ENCODE measurements at regions not wholly inside any gene's neighbourhood (a gene's known extent, or its start where the extent isn't known, plus 50 kb on each side); places are given as distances from the start of the nearest gene placed in this dataset.
"Not testable (repeated sequence)": the region's sequence is repeated elsewhere in the genome, so short reads cannot be mapped to it uniquely, and the experiment has no call there.

DNA sequence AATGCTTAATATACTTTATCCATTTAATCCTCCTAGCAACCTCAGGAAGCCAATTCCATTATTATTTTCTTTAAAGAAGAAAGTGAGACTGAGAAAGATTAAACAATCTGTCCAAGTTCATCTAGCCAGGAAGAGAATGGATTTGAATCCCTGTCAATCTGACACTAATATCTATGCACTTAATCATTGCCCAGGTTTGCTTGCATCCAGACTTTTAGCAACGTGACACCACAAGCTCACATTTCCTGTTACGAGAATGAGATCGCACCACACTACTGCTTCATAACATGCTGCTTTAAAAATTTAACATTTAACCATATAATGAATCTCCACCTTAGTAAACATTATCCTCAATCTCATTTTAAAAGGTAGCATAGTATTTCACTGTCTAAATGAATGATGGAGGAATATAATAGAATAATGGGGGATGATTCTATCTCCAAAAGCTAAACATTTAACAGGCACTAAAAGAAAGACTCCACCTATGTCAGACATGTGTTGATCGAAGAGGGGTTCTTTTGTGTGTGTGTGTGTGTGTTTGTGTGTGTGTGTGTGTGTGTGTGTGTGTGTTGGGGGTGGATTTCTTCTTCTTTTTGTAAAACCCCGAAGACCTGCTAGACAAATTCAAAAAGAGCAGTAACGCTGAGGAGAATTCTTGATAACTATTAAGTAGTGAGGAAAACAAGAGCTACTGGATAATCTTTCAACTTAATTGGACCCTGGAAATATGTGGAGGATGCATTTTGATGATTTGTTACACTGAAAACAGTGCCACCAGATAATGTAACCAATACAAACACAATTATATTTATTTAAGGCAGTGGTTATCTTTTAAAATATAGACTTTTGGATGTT is 138.7 kb upstream of the NR3C1 start:
- Histone ChIP-seq H3K9me3 (ENCODE audit: low read length) (no peaks in the 10 kb centered on the region), H3K4me3 (ENCODE audit: low read length) (no peak overlapping the region), H3K4me1 (ENCODE audit: insufficient read depth, low read length) (no peaks in the 10 kb centered on the region), H2AFZ (ENCODE audit: low read depth, low read length) (no peak overlapping the region), H3K36me3 (ENCODE audit: insufficient read depth, low read length) (no peaks in the 10 kb centered on the region), H3K27me3 (ENCODE audit: insufficient read depth, low read length) (no peaks in the 10 kb centered on the region)

- Histone ChIP-seq H3K4me1 (ENCODE audit: insufficient read depth, low read length) (no peaks in the 10 kb centered on the region), H3K4me3 (ENCODE audit: low read length) (no peak overlapping the region), H3K36me3 (ENCODE audit: insufficient read depth, low read length) (no peaks in the 10 kb centered on the region), H2AFZ (ENCODE audit: low read depth, low read length) (no peak overlapping the region), H3K27me3 (ENCODE audit: insufficient read depth, low read length) (no peaks in the 10 kb centered on the region), H3K9me3 (ENCODE audit: low read length) (no peaks in the 10 kb centered on the region)
Observed at GRCh38 chr5:143539742-143540141, 136.3 kb upstream of the NR3C1 start.

DNA sequence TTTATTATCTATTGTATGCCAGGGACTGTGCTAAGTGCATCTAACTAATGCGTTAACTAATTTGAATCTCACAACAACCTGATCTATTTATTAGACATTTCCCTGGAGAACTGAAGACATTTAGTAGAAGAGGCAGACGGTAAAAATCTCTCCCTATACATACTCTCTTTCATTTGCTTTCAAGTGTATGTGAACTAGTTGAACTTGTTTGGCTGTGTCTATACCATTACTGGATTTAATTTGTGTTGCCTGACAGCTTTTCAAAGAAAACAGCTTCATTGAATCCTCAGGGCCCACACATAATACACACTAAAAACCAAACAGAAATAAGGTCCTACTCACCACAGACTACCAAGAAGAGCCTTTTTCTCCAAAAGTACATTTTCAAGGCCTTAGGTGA is 133.6 kb upstream of the NR3C1 start:
- no peaks in the 10 kb centered on the region for H3K36me3 ChIP-seq (ENCODE audit: insufficient read depth, low read length)
- H3K4me1 ChIP-seq (ENCODE audit: insufficient read depth, low read length) = no peaks in the 10 kb centered on the region
- H3K4me3 ChIP-seq (ENCODE audit: low read length) = no peak overlapping the region
- no peaks in the 10 kb centered on the region for H3K9me3 ChIP-seq (ENCODE audit: low read length)
- H2AFZ ChIP-seq (ENCODE audit: low read depth, low read length) = no peak overlapping the region
- H3K27me3 ChIP-seq (ENCODE audit: insufficient read depth, low read length) = no peaks in the 10 kb centered on the region

- Histone ChIP-seq H3K27me3 (ENCODE audit: insufficient read depth, low read length) (no peaks in the 10 kb centered on the region), H3K36me3 (ENCODE audit: insufficient read depth, low read length) (no peaks in the 10 kb centered on the region), H2AFZ (ENCODE audit: low read depth, low read length) (no peak overlapping the region), H3K4me3 (ENCODE audit: low read length) (no peak overlapping the region), H3K9me3 (ENCODE audit: low read length) (no peaks in the 10 kb centered on the region), H3K4me1 (ENCODE audit: insufficient read depth, low read length) (no peaks in the 10 kb centered on the region)
Observed at GRCh38 chr5:143536364-143536763, 132.9 kb upstream of the NR3C1 start.

DNA sequence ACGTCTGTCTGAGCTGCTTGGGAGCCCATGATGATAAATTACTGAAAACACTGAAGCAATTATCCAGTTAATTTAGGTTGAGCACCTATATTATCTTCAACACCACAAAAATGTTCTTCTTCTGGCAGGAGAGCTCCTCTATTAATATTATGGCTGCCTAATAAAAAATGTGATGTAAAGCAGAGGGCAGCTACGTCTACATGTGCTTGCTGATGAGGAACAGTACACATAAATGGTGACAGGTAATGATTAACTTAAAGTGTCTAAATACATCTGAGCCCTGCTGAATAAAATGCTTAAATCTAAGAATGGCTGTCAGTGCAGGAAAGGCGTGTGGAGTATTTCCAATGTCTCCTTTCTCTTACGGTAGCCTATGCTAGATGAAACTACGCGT is 131.3 kb upstream of the NR3C1 start:
- no peak overlapping the region for H3K4me3 ChIP-seq (ENCODE audit: low read length)
- H3K9me3 ChIP-seq (ENCODE audit: low read length) = no peaks in the 10 kb centered on the region
- no peaks in the 10 kb centered on the region for H3K36me3 ChIP-seq (ENCODE audit: insufficient read depth, low read length)
- no peaks in the 10 kb centered on the region for H3K4me1 ChIP-seq (ENCODE audit: insufficient read depth, low read length)
- H3K27me3 ChIP-seq (ENCODE audit: insufficient read depth, low read length) = no peaks in the 10 kb centered on the region
- no peak overlapping the region for H2AFZ ChIP-seq (ENCODE audit: low read depth, low read length)

DNA sequence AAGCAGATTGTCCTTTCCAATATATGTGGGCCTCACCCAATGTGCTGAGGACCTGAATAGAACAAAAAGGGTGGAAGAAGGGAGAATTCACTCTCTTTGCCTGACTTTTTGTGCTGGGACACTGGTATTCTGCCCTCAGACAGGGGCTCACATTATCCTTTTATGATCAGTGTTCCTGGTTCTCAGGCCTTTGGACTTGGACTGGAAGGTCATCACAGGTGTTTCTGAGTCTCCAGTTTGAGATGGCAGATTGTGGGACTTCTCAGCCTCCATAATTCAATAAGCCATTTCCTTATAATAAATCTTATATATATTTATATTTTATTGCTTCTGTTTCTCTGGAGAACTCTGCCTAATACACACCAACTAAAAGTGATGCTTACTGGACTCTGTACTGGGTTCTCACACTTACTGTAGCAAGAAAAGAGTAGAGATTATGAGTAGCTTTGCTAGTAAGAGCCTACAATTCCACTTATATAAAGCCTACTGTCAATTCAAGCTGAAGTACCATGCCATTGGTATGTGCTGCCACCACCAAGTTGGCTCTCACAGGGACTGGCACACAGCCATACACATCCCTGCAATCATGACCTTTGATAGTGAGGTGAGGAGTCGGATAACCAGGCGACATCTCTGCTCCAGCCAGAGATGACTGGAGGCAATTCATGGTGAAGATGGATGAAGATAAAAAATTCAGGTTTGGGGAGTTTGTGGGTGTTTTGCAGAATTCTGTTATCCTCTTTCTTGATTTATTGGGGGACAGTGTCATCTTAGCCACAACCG is 130.7 kb upstream of the NR3C1 start:
- no peaks in the 10 kb centered on the region for H3K4me1 ChIP-seq (ENCODE audit: insufficient read depth, low read length)
- H3K27me3 ChIP-seq (ENCODE audit: insufficient read depth, low read length) = no peaks in the 10 kb centered on the region
- H2AFZ ChIP-seq (ENCODE audit: low read depth, low read length) = no peak overlapping the region
- no peaks in the 10 kb centered on the region for H3K9me3 ChIP-seq (ENCODE audit: low read length)
- no peaks in the 10 kb centered on the region for H3K36me3 ChIP-seq (ENCODE audit: insufficient read depth, low read length)
- no peak overlapping the region for H3K4me3 ChIP-seq (ENCODE audit: low read length)

DNA sequence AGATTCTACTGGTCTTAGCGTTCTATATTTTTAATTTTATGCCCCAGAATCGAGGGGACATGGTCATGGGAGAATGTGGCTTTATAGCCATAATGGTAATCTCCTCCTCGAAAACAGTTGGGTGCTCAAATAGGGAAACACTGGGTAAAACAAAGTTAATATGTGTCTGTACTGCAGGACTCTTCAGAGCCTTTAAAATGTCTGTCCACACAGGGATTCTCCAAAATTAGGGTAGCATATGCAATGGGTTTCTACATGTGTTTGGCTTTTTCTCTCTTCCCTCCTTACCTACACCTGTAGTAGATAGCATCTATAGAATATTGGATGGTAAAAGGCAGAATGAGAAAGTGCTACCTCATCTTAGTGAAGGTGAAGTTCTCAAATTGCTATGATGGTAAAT is 130.0 kb upstream of the NR3C1 start:
- Histone ChIP-seq H3K9me3 (ENCODE audit: low read length) (no peaks in the 10 kb centered on the region), H3K27me3 (ENCODE audit: insufficient read depth, low read length) (no peaks in the 10 kb centered on the region), H2AFZ (ENCODE audit: low read depth, low read length) (no peak overlapping the region), H3K4me1 (ENCODE audit: insufficient read depth, low read length) (no peaks in the 10 kb centered on the region), H3K4me3 (ENCODE audit: low read length) (no peak overlapping the region), H3K36me3 (ENCODE audit: insufficient read depth, low read length) (no peaks in the 10 kb centered on the region)

DNA sequence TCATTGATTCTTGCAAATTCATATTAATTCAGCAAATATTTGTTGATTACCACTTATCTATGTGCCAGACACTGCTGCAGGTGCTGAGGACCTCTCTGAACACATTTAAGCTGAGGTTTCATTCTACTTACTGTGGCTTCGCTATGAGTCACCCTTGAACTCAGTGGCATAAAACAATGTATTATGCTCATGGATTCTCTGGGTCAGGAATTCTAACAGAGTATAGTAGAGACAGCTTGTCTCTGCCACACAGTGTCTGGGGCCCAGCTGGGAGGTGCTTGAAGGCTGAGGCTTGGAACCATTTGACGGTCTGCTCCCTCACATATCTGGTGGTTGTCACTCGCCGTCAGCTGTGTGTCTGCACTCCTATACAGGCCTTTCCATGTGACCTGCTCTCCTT is 124.3 kb upstream of the NR3C1 start:
- no peaks in the 10 kb centered on the region for H3K27me3 ChIP-seq (ENCODE audit: insufficient read depth, low read length)
- H2AFZ ChIP-seq (ENCODE audit: low read depth, low read length) = no peak overlapping the region
- no peak overlapping the region for H3K4me3 ChIP-seq (ENCODE audit: low read length)
- H3K4me1 ChIP-seq (ENCODE audit: insufficient read depth, low read length) = no peaks in the 10 kb centered on the region
- no peaks in the 10 kb centered on the region for H3K36me3 ChIP-seq (ENCODE audit: insufficient read depth, low read length)
- H3K9me3 ChIP-seq (ENCODE audit: low read length) = no peaks in the 10 kb centered on the region

GRCh38 chr5:143525176-143525575 is 121.7 kb upstream of the NR3C1 start:
- no peaks in the 10 kb centered on the region for H3K9me3 ChIP-seq (ENCODE audit: low read length)
- no peak overlapping the region for H3K4me3 ChIP-seq (ENCODE audit: low read length)
- H3K27me3 ChIP-seq (ENCODE audit: insufficient read depth, low read length) = no peaks in the 10 kb centered on the region
- H2AFZ ChIP-seq (ENCODE audit: low read depth, low read length) = no peak overlapping the region
- no peaks in the 10 kb centered on the region for H3K36me3 ChIP-seq (ENCODE audit: insufficient read depth, low read length)
- peaks cover 7% of the 10 kb centered on the region for H3K4me1 ChIP-seq (ENCODE audit: insufficient read depth, low read length)

GRCh38 chr5:143524338-143524945 is 121.0 kb upstream of the NR3C1 start:
- peaks cover 7% of the 10 kb centered on the region for H3K4me1 ChIP-seq (ENCODE audit: insufficient read depth, low read length)

DNA sequence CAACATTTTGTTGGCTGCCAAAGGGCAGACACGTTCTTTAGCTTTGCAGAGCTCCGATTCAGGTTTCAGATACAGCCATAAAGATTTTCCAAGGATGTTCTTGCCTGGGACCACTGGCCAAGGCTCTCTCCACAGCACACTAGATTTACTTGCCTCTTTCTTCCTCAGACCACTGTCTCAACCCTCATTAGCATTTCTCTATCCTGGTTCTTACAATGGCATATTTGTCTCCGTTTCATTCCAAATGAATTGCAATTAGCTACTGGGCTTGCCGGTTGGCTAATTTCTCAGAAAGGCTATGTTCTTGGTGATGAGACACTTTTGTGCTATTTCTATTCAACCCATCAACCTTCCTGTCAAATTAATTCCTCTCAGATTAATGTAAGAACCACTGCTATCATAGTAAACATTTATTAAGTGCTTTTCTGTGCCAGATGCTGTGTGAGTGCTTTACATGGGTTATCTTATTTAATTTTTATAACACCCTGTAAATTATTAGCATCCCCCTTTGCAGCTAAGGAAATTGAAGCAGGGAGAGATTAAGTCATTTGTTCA is 118.4 kb upstream of the NR3C1 start:
- Histone ChIP-seq H3K9me3 (ENCODE audit: low read length) (no peaks in the 10 kb centered on the region), H2AFZ (ENCODE audit: low read depth, low read length) (no peak overlapping the region), H3K36me3 (ENCODE audit: insufficient read depth, low read length) (no peaks in the 10 kb centered on the region), H3K27me3 (ENCODE audit: insufficient read depth, low read length) (no peaks in the 10 kb centered on the region), H3K4me3 (ENCODE audit: low read length) (no peak overlapping the region), H3K4me1 (ENCODE audit: insufficient read depth, low read length) (peaks cover 7% of the 10 kb centered on the region)

More at GRCh38 chr5:143524338-143524945, 121.0 kb upstream of the NR3C1 start:
- Histone ChIP-seq H3K9me3 (ENCODE audit: low read length) (no peaks in the 10 kb centered on the region), H3K4me3 (ENCODE audit: low read length) (no peak overlapping the region), H2AFZ (ENCODE audit: low read depth, low read length) (no peak overlapping the region), H3K36me3 (ENCODE audit: insufficient read depth, low read length) (no peaks in the 10 kb centered on the region), H3K27me3 (ENCODE audit: insufficient read depth, low read length) (no peaks in the 10 kb centered on the region)

DNA sequence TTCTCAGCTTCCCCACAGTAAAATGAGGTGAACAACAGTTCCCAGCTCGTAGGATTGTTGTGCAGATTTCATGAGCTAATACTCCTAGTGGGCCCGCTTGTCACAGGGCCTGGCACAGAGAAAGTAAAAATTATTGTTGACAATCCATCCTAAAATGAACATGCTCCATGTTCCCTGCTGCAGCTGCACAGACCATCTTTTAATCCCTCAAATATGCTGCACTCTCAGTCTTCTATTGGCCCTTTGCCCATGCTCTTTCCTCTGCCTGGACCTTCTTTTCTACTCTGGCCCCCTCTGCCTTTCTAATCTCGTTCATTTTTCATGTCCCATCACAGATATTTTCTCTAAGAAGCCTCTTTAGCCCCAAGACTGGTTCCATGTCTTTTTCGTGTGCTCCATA is 117.7 kb upstream of the NR3C1 start:
- no peaks in the 10 kb centered on the region for H3K9me3 ChIP-seq (ENCODE audit: low read length)
- no peaks in the 10 kb centered on the region for H3K27me3 ChIP-seq (ENCODE audit: insufficient read depth, low read length)
- H3K4me3 ChIP-seq (ENCODE audit: low read length) = no peak overlapping the region
- H3K4me1 ChIP-seq (ENCODE audit: insufficient read depth, low read length) = peaks cover 9% of the 10 kb centered on the region
- H2AFZ ChIP-seq (ENCODE audit: low read depth, low read length) = no peak overlapping the region
- H3K36me3 ChIP-seq (ENCODE audit: insufficient read depth, low read length) = no peaks in the 10 kb centered on the region

GRCh38 chr5:143519215-143519614 is 115.7 kb upstream of the NR3C1 start:
- H2AFZ ChIP-seq (ENCODE audit: low read depth, low read length); H3K36me3 ChIP-seq (ENCODE audit: insufficient read depth, low read length); H3K27me3 ChIP-seq (ENCODE audit: insufficient read depth, low read length); H3K4me3 ChIP-seq (ENCODE audit: low read length); H3K9me3 ChIP-seq (ENCODE audit: low read length): not testable (repeated sequence)
- peaks cover 13% of the 10 kb centered on the region for H3K4me1 ChIP-seq (ENCODE audit: insufficient read depth, low read length)

Measured in neuron (in vitro differentiated cells).